ENCODE measurements at regions not wholly inside any gene's neighbourhood (a gene's known extent, or its start where the extent isn't known, plus 50 kb on each side); places are given as distances from the start of the nearest gene placed in this dataset.

- 70% methylated on average over 5 of the region's 6 CpGs for WGBS (ENCODE audit: low lambda C conversion rate, missing lambda C conversion rate)
- no peak for DNase-seq (ENCODE audit: low spot score)
- no peaks in the 10 kb centered on the region for H3K9me2 ChIP-seq (replicated peaks; ENCODE audit: insufficient read depth)
- TF ChIP-seq CTCF (IDR thresholded peaks at IDR 0.05; ENCODE audit: poor library complexity): no peak
- no peak for TF ChIP-seq EZH2phosphoT487 (IDR thresholded peaks at IDR 0.05; ENCODE audit: low read depth, severe bottlenecking, unreplicated experiment)
- TF ChIP-seq EZH2 (IDR thresholded peaks at IDR 0.05; ENCODE audit: borderline replicate concordance): no peak
- H2AFZ ChIP-seq: no peak overlapping the region
- H3K27me3 ChIP-seq: no peaks in the 10 kb centered on the region
- H3K4me2 ChIP-seq: no peak overlapping the region
- no peak overlapping the region for H3K4me3 ChIP-seq
- no peaks in the 10 kb centered on the region for H3K36me3 ChIP-seq (replicated peaks; ENCODE audit: insufficient read depth, low read depth)
- no peaks in the 10 kb centered on the region for H3K9me3 ChIP-seq (ENCODE audit: low read depth)
- H3K27ac ChIP-seq: no peak overlapping the region
- no peaks in the 10 kb centered on the region for H4K20me1 ChIP-seq (ENCODE audit: insufficient read depth, poor library complexity, severe bottlenecking)
- no peaks in the 10 kb centered on the region for H3K4me1 ChIP-seq (ENCODE audit: insufficient read depth)
- no peaks in the 10 kb centered on the region for H3K79me2 ChIP-seq
Observed at GRCh38 chr7:156560696-156561095, 79.9 kb upstream of the RNF32 start.

GRCh38 chr7:156560075-156560474 lies 80.5 kb upstream of the RNF32 start:
- Histone ChIP-seq H3K9me2 (replicated peaks; ENCODE audit: insufficient read depth) (no peaks in the 10 kb centered on the region), H3K4me1 (ENCODE audit: insufficient read depth) (no peaks in the 10 kb centered on the region), H3K79me2 (no peaks in the 10 kb centered on the region), H3K4me3 (no peak overlapping the region), H4K20me1 (ENCODE audit: insufficient read depth, poor library complexity, severe bottlenecking) (no peaks in the 10 kb centered on the region), H3K36me3 (replicated peaks; ENCODE audit: insufficient read depth, low read depth) (no peaks in the 10 kb centered on the region), H3K27ac (no peak overlapping the region), H2AFZ (no peak overlapping the region), H3K4me2 (no peak overlapping the region), H3K27me3 (no peaks in the 10 kb centered on the region), H3K9me3 (ENCODE audit: low read depth) (no peaks in the 10 kb centered on the region)
- 73% methylated on average over 9 of the region's 9 CpGs for WGBS (ENCODE audit: low lambda C conversion rate, missing lambda C conversion rate)
- no peak for TF ChIP-seq EZH2 (IDR thresholded peaks at IDR 0.05; ENCODE audit: borderline replicate concordance)
- TF ChIP-seq CTCF (IDR thresholded peaks at IDR 0.05; ENCODE audit: poor library complexity): peak; percentile 7
- no peak for TF ChIP-seq EZH2phosphoT487 (IDR thresholded peaks at IDR 0.05; ENCODE audit: low read depth, severe bottlenecking, unreplicated experiment)
- DNase-seq (ENCODE audit: low spot score): no peak

GRCh38 chr7:156559001-156559400 lies 81.6 kb upstream of the RNF32 start:
- Histone ChIP-seq H3K79me2 (no peaks in the 10 kb centered on the region), H3K9me2 (replicated peaks; ENCODE audit: insufficient read depth) (no peaks in the 10 kb centered on the region), H3K4me2 (no peak overlapping the region), H3K4me1 (ENCODE audit: insufficient read depth) (no peaks in the 10 kb centered on the region), H3K27ac (no peak overlapping the region), H3K9me3 (ENCODE audit: low read depth) (no peaks in the 10 kb centered on the region), H3K4me3 (no peak overlapping the region), H3K27me3 (no peaks in the 10 kb centered on the region), H3K36me3 (replicated peaks; ENCODE audit: insufficient read depth, low read depth) (no peaks in the 10 kb centered on the region), H2AFZ (no peak overlapping the region), H4K20me1 (ENCODE audit: insufficient read depth, poor library complexity, severe bottlenecking) (no peaks in the 10 kb centered on the region)
- 98% methylated on average over 9 of the region's 9 CpGs for WGBS (ENCODE audit: low lambda C conversion rate, missing lambda C conversion rate)
- no peak for DNase-seq (ENCODE audit: low spot score)
- no peak for TF ChIP-seq EZH2phosphoT487 (IDR thresholded peaks at IDR 0.05; ENCODE audit: low read depth, severe bottlenecking, unreplicated experiment)
- no peak for TF ChIP-seq CTCF (IDR thresholded peaks at IDR 0.05; ENCODE audit: poor library complexity)
- no peak for TF ChIP-seq EZH2 (IDR thresholded peaks at IDR 0.05; ENCODE audit: borderline replicate concordance)

- no peaks in the 10 kb centered on the region for H3K9me2 ChIP-seq (replicated peaks; ENCODE audit: insufficient read depth)
- no peak overlapping the region for H3K4me2 ChIP-seq
- no peaks in the 10 kb centered on the region for H3K36me3 ChIP-seq (replicated peaks; ENCODE audit: insufficient read depth, low read depth)
- H3K27me3 ChIP-seq: no peaks in the 10 kb centered on the region
- WGBS (ENCODE audit: low lambda C conversion rate, missing lambda C conversion rate): 95% methylated on average over 4 of the region's 4 CpGs
- H3K27ac ChIP-seq: no peak overlapping the region
- DNase-seq (ENCODE audit: low spot score): no peak
- TF ChIP-seq CTCF (IDR thresholded peaks at IDR 0.05; ENCODE audit: poor library complexity): no peak
- TF ChIP-seq EZH2 (IDR thresholded peaks at IDR 0.05; ENCODE audit: borderline replicate concordance): no peak
- TF ChIP-seq EZH2phosphoT487 (IDR thresholded peaks at IDR 0.05; ENCODE audit: low read depth, severe bottlenecking, unreplicated experiment): no peak
- H3K9me3 ChIP-seq (ENCODE audit: low read depth): no peaks in the 10 kb centered on the region
- no peaks in the 10 kb centered on the region for H4K20me1 ChIP-seq (ENCODE audit: insufficient read depth, poor library complexity, severe bottlenecking)
- H3K4me3 ChIP-seq: no peak overlapping the region
- no peak overlapping the region for H2AFZ ChIP-seq
- H3K4me1 ChIP-seq (ENCODE audit: insufficient read depth): no peaks in the 10 kb centered on the region
- no peaks in the 10 kb centered on the region for H3K79me2 ChIP-seq
Observed at GRCh38 chr7:156558198-156558597, 82.4 kb upstream of the RNF32 start.

Measured in hepatocyte (in vitro differentiated cells).